HepG2 (cell line): ENCODE measurements at regions not wholly inside any gene's neighbourhood (a gene's known extent, or its start where the extent isn't known, plus 50 kb on each side); places are given as distances from the start of the nearest gene placed in this dataset.

Experiments used
- ATF6 ChIP-seq: sonication (generic); formaldehyde crosslinking; conservative IDR thresholded peaks from 2 replicates; pipeline ENCODE4 v1.4.0; 2020; ENCODE audit warnings: missing genetic modification reagents
- BHLHE40 ChIP-seq: IDR thresholded peaks from 2 replicates; pipeline ENCODE4 v1.6.1; 2011; ENCODE audit warnings: low read length, improper control_type of control experiment
- CTCF ChIP-seq: sonication (generic); formaldehyde crosslinking; IDR thresholded peaks from 2 replicates; pipeline ENCODE4 v1.5.0; 2020; ENCODE audit warnings: mild to moderate bottlenecking, missing genetic modification reagents, moderate library complexity
- EEA1 ChIP-seq: sonication (generic); formaldehyde crosslinking; IDR thresholded peaks from 2 replicates; pipeline ENCODE4 v1.5.1; 2020; ENCODE audit warnings: mild to moderate bottlenecking, missing genetic modification reagents, borderline replicate concordance
- NR3C1 ChIP-seq: sonication (generic); formaldehyde crosslinking; IDR thresholded peaks from 2 replicates; pipeline ENCODE4 v1.4.0; 2020; ENCODE audit warnings: missing genetic modification reagents
- PHB2 ChIP-seq: fragments of 450-650 bp; IDR thresholded peaks from 2 replicates; pipeline ENCODE4 v1.6.1; 2018; ENCODE audit not compliant: partially characterized antibody
- POLR2A ChIP-seq, 2 experiments: IDR thresholded peaks; 2 replicates each; pipeline ENCODE4 v1.6.1; 2011; ENCODE audit warnings: low read depth in 2 of 2, low read length in 2 of 2, mild to moderate bottlenecking in 1 of 2, moderate library complexity in 1 of 2; ENCODE audit not compliant: insufficient read depth in 1 of 2
- RBAK ChIP-seq: sonication (generic); formaldehyde crosslinking; IDR thresholded peaks from 2 replicates; pipeline ENCODE4 v1.5.1; 2020; ENCODE audit warnings: mild to moderate bottlenecking, missing genetic modification reagents
- TCF7 ChIP-seq: sonication (generic); IDR thresholded peaks from 2 replicates; pipeline ENCODE4 v1.6.1; 2016; ENCODE audit warnings: antibody characterized with exemption, low read depth
- ZNF792 ChIP-seq: IDR thresholded peaks from 2 replicates; pipeline ENCODE4 v1.6.1; 2016
- ZSCAN30 ChIP-seq: sonication (generic); formaldehyde crosslinking; IDR thresholded peaks from 2 replicates; pipeline ENCODE4 v1.5.0; 2020; ENCODE audit warnings: mild to moderate bottlenecking, missing genetic modification reagents
- TF ChIP-seq, protein P1 (sequence below): sonication (generic); formaldehyde crosslinking; IDR thresholded peaks from 2 replicates; pipeline ENCODE4 v1.4.0; 2020; ENCODE audit warnings: missing genetic modification reagents
- TF ChIP-seq, protein P2 (sequence below): sonication (generic); formaldehyde crosslinking; IDR thresholded peaks from 2 replicates; pipeline ENCODE4 v1.4.0; 2020; ENCODE audit warnings: missing genetic modification reagents

DNA sequence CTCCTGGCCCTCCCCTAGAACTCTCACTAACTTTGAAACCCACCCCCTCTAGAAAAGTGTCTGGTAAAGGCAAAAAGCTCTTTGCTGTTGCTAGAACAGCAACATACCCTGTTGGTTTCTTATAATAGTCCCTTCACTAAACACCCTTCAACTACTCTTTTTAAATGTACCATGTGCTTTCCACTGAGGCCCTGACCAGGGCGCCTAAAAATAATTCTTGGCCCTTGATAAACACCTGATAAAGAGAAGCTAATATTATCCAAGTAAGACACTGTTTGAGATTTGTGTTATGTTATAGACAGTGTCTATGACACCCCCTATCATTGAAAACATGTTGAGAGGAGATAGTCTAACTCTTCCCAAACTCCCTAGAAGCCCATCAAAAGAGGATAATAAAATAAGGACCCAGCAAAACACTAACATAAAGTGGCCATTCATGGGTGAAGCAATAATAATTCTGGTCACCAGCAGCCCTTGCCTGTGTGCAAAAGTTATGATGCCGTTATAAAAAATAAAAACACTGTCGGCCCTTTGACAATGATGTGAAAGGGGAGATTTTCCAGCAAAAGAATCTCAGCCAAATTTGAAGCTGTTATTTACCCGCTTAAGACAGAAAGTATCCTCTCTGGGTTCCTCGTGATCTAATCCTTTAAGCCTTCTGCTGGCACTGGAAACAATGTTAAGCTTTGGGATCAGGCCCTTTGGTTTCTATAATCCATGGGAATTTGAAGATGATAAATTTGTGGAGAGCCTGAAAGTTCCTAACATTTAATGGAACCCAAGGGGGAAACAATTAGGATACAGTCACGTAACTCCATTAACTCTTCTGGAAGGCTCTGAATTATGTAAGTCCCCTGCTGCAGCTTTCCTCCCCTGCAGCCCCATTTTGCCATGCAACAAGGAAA lies 122.6 kb upstream of the PLCB4 start:
- TF ChIP-seq RBAK (CRISPR knock-in tag) (no peak), EEA1 (CRISPR knock-in tag) (no peak), PHB2 (no peak), ZNF792 (no peak), CTCF (CRISPR knock-in tag) (no peak), TCF7 (no peak), ATF6 (CRISPR knock-in tag) (no peak), NR3C1 (no peak), BHLHE40 (no peak), ZSCAN30 (CRISPR knock-in tag) (no peak), POLR2A (IDR thresholded peaks at IDR 0.05; ENCODE audit: insufficient read depth in 1 of 2, low read depth in 2 of 2, low read length in 2 of 2) (no peak)
- TF ChIP-seq, protein P1, sequence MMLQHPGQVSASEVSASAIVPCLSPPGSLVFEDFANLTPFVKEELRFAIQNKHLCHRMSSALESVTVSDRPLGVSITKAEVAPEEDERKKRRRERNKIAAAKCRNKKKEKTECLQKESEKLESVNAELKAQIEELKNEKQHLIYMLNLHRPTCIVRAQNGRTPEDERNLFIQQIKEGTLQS (CRISPR knock-in tag): no peak
- TF ChIP-seq, protein P2, sequence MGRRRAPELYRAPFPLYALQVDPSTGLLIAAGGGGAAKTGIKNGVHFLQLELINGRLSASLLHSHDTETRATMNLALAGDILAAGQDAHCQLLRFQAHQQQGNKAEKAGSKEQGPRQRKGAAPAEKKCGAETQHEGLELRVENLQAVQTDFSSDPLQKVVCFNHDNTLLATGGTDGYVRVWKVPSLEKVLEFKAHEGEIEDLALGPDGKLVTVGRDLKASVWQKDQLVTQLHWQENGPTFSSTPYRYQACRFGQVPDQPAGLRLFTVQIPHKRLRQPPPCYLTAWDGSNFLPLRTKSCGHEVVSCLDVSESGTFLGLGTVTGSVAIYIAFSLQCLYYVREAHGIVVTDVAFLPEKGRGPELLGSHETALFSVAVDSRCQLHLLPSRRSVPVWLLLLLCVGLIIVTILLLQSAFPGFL (CRISPR knock-in tag): no peak
